Lower leg skin (tissue), 4 donors: ENCODE measurements at regions not wholly inside any gene's neighbourhood (a gene's known extent, or its start where the extent isn't known, plus 50 kb on each side); places are given as distances from the start of the nearest gene placed in this dataset.

ENCODE experiments used
- DNase-seq, 2 donors: peaks; one replicate each; pipeline ENCODE4 v3.0.0-alpha.2; 2019; ENCODE audit warnings: low spot score in 2 of 2
- H3K4me3 ChIP-seq: fragments of 200-600 bp; sonication (generic); 2 replicates; pipeline ENCODE4 v1.5.1; 2017; ENCODE audit warnings: mild to moderate bottlenecking, low read depth; ENCODE audit not compliant: poor library complexity, severe bottlenecking
- POLR2A ChIP-seq, 2 donors: fragments of 450-650 bp; IDR thresholded peaks; one replicate each; pipeline ENCODE4 v1.6.1; 2016 to 2017; ENCODE audit warnings: antibody characterized with exemption in 2 of 2, mild to moderate bottlenecking in 1 of 2, moderate library complexity in 1 of 2
- WGBS, 2 donors: methylation state at CpG; one replicate each; pipeline ENCODE4 v1.1.5; 2018; 5-methylcytosine and 5-hydroxymethylcytosine counted together
- intact Hi-C: fragments of 100-400 bp; cut with DNase I; formaldehyde crosslinking; loops from one replicate; pipeline ENCODE4 v1.15.0; 2023; ENCODE audit warnings: low total_unique reads
- TF ChIP-seq, protein P1 (sequence below), 3 donors: fragments of 450-650 bp; IDR thresholded peaks; one replicate each; pipeline ENCODE4 v1.5.1; 2016; ENCODE audit warnings: antibody characterized with exemption in 3 of 3, mild to moderate bottlenecking in 3 of 3, moderate library complexity in 2 of 3

DNA sequence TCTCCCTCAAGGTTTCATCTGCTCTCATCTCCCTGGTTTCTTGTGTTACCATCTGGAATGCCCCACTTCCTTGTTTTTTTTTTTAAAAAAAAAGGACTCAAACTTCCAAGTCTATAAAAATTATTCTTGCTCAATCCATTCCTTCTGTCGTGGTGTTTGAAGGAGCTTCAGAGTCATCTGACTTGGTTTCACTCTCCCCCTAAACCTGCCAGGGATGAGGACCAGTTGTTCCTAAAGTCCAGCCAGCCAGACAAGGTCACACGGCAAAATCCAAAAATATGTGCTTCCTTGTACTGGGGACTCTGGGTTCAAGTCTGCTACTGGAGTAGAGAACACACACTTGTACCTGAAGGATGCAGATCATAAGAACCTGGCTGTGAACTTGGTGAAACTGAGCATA is 84.5 kb upstream of the GPM6B start:
- WGBS, 2 donors = 51 to 54% methylated on average over 2 of the region's 2 CpGs
- TF ChIP-seq, protein P1, sequence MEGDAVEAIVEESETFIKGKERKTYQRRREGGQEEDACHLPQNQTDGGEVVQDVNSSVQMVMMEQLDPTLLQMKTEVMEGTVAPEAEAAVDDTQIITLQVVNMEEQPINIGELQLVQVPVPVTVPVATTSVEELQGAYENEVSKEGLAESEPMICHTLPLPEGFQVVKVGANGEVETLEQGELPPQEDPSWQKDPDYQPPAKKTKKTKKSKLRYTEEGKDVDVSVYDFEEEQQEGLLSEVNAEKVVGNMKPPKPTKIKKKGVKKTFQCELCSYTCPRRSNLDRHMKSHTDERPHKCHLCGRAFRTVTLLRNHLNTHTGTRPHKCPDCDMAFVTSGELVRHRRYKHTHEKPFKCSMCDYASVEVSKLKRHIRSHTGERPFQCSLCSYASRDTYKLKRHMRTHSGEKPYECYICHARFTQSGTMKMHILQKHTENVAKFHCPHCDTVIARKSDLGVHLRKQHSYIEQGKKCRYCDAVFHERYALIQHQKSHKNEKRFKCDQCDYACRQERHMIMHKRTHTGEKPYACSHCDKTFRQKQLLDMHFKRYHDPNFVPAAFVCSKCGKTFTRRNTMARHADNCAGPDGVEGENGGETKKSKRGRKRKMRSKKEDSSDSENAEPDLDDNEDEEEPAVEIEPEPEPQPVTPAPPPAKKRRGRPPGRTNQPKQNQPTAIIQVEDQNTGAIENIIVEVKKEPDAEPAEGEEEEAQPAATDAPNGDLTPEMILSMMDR (IDR thresholded peaks at IDR 0.05) = no peak
- TF ChIP-seq POLR2A (IDR thresholded peaks at IDR 0.05) = no peak
- intact Hi-C loops = no loop called here
- no peak for DNase-seq
- no peak overlapping the region for H3K4me3 ChIP-seq

DNA sequence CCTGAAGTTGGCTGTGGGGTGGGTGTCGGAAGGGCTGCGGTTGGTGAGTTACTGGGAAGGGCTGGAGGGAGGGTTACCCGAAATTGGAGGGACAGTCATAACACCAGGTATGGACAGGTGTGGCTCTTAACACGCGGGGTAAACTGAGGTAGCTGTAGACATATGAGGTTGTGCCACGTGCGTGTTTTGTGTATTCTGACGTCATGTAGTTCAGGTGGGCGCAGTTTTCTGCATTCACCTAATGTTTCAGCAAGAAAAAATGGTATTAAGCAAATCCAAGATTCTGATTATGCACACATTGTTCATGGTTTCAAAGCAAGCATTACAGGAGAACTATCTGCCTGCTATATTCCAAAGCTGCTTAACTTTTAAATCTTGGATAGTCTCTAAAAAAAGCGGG is 83.5 kb upstream of the GPM6B start:
- DNase-seq = no peak
- no peak overlapping the region for H3K4me3 ChIP-seq
- 85 to 90% methylated on average over 10 of the region's 10 CpGs for WGBS, 2 donors
- TF ChIP-seq, protein P1 (IDR thresholded peaks at IDR 0.05) = no peak
- TF ChIP-seq POLR2A (IDR thresholded peaks at IDR 0.05) = no peak
- intact Hi-C loops = no loop called here

DNA sequence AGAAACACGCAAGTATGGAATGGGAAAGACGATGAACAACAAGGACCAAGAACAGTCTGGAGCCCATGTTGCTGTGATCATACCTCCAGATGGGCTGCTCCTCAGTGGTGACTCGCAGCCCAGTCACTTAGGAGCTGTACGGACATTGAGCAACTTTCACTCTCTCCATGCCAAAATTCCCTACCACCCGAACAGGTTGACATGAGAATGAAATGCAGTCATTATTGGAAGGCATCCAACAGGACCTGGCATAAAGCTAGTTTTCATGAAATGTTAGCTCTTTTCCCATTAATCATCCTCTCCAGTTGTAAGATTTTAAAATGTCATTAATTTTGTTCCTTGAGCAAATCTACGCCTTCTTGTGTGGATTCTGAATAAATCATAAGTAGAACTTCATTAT is 82.7 kb upstream of the GPM6B start:
- TF ChIP-seq POLR2A (IDR thresholded peaks at IDR 0.05) = no peak
- TF ChIP-seq, protein P1 (IDR thresholded peaks at IDR 0.05) = no peak
- DNase-seq = peak in 1 of 2 donors; percentile 18

DNA sequence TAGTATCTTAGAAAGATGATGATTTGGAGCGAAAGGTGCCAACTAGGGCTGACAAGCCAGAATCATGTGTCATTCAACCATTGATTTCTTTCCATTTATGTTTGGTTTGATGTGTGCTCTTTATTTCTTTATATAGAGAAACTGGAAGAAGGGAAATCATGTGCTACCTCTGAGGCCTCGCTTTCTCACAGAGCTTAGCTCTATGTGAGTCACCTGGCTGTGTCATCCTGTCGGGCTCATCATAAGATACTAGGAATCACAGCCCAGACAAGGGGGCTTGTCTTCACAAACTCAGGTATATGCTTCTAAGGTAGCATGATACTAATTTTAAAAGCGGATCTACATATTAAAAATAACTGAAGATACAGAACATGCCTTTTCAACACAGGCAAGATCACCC is 81.7 kb upstream of the GPM6B start:
- no peak for DNase-seq
- WGBS, 2 donors = 72 to 78% methylated on average over 4 of the region's 4 CpGs
- intact Hi-C loops = no loop called here
- TF ChIP-seq, protein P1 (IDR thresholded peaks at IDR 0.05) = no peak
- TF ChIP-seq POLR2A (IDR thresholded peaks at IDR 0.05) = no peak
- no peak overlapping the region for H3K4me3 ChIP-seq

More for the DNA sequence above, 82.7 kb upstream of the GPM6B start:
- H3K4me3 ChIP-seq = no peak overlapping the region
- intact Hi-C loops = no loop called here
- WGBS, 2 donors = 26 to 57% methylated on average over 6 of the region's 6 CpGs

DNA sequence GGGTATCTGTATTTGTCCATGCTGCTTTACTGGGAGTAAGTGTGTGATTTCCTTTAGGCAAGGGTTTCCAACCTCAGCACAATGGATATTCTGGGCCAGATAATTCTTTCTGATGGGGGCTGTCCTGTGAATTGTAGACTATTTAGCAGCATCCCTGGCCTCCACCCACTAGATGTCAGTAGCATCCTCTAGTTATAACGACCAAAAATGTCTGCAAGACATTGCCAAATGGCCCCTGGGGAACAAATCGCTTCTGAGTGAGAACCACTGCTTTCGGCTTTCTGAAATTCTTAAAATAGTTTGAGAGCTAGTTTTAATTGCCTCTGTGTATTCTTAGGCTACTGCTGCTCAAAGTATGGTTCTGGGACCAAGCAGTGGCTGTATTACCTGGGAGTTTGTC is 81.2 kb upstream of the GPM6B start:
- intact Hi-C loops = no loop called here
- no peak for DNase-seq
- no peak overlapping the region for H3K4me3 ChIP-seq
- WGBS, 2 donors = 24 to 33% methylated on average over 3 of the region's 3 CpGs
- no peak for TF ChIP-seq POLR2A (IDR thresholded peaks at IDR 0.05)
- TF ChIP-seq, protein P1 (IDR thresholded peaks at IDR 0.05) = no peak

DNA sequence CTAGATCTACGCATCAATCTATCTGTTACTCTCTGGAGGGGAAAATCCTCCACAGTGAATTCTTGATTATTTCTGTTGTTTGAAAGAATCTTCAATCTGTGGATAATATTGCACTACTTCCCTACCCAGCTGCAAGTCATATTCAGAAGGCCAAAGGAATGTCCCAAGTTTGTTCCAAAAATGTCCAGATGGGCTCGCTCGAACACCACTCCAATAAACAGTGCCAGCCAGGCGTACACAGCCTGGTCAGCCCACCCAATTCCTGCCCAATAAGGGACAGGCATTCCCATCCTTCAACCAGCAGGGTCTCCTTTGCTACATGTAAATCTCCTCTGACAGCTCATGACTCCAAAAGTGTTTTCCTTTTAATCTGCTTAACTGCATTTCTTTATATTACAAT is 80.7 kb upstream of the GPM6B start:
- no peak for TF ChIP-seq POLR2A (IDR thresholded peaks at IDR 0.05)
- TF ChIP-seq, protein P1 (IDR thresholded peaks at IDR 0.05) = no peak
- H3K4me3 ChIP-seq = no peak overlapping the region
- WGBS, 2 donors = 66 to 74% methylated on average over 4 of the region's 4 CpGs
- intact Hi-C loops = no loop called here
- no peak for DNase-seq
